ENCODE measurements at regions not wholly inside any gene's neighbourhood (a gene's known extent, or its start where the extent isn't known, plus 50 kb on each side); places are given as distances from the start of the nearest gene placed in this dataset.
"Not testable (repeated sequence)": the region's sequence is repeated elsewhere in the genome, so short reads cannot be mapped to it uniquely, and the experiment has no call there.

DNA sequence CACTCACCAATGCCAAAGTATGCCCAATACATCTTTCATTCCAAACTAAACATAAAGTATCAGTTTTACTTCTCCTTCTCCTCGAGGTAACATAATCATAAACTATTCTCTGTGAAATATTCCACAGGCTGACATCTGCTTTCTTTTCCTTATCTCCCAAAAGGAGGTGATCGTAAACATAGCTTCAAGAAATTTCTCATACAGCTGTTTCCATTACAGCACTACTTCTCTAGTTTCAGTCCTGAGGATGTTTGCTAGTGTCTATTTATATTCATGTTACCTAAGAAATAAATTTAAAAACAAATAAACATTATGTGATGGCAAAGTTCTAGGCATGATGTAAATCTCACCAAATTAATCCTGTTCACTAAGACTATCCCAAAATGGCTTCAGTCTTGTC is 90.1 kb upstream of the CPSF6 start:
- no peak for DNase-seq

DNA sequence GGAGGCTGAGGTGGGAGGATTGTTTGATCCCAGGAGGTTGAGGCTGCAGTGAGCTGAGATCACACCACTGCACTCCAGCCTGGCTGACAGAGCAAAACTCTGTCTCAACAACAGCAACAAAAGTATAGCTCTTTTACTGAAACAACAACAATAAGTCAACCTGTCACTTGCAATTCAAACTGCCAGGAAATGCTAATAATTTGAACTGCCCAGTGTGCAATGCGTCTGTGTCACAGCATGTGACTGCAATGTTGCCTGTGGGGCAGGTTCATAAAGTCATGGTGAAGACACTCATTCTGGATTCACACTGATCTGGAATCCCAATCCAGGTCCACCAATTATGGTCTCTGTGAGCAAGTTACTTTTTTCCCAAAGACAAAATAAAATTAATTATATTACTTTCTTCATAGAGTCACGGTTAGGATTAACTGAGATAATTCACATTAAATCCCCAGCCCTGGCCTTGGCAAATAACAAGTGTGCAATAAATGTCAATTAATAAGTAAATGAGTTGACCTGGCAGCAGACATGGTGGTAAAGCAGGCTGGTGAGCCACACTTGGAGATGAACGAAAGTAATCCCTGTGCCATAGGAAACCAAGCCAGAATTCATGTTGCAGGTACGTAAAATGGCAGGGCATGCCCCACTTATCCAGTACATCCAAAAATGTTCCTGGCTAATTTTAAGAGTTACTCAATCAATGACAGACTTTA is 89.1 kb upstream of the CPSF6 start:
- no peak for DNase-seq

- DNase-seq = no peak
Measured at GRCh38 chr12:69150796-69151127, 88.6 kb upstream of the CPSF6 start.

- no peak for DNase-seq
Measured at GRCh38 chr12:69151254-69151764, 88.1 kb upstream of the CPSF6 start.

GRCh38 chr12:69154585-69155363 is 84.6 kb upstream of the CPSF6 start:
- peak; percentile 90 for DNase-seq

DNA sequence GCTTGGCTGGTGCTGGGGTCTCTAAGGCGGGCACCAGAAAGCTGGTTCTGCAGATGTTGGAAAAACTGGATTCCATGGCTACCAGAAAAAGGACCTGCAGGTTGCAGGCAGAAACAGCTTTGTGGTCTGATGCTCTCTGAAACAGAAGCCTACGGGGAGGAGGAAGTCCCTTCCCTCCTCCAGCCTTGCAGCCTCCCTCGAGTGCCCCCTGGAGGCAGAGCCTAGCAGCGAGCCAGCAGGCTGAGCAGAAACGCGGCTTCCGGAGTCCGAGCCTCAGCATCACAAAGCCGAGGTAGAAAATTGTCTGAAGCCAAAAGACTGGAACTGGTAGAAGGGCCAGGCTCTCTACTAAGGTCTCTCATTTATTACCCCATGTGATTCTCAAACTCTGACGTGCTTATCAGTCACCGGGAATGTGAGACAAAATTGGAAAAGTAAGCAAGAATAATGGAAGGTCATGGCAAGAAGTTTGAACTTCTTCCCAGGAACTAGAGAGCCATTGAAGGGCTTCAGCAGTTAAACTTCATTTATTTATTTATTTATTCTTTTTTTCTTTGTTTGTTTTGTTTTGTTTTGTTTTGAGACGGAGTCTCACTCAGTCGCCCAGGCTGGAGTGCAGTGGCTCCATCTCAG is 82.2 kb upstream of the CPSF6 start:
- peak; percentile 96 for DNase-seq

DNA sequence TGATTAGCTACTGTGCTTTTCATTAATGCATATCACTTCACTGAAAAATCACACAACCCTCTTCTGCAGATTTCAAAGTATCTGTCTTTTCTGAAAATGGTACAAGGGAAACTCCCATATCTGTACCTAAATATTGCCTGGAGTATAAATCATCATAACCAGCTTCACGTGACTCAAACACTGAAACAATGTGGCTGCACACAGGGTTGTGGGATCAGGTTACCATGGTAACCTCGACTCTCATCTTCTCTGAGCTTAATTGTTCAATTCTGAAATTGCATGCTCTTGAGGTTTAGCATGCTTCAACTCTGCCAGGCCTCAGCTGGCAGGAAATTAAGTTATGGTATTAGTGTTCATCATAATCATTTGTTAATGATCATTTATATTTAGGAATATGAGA is 77.5 kb upstream of the CPSF6 start:
- DNase-seq = no peak

GRCh38 chr12:69163681-69164362 is 75.5 kb upstream of the CPSF6 start:
- DNase-seq = peak; percentile 17

GRCh38 chr12:69167648-69168165 is 71.7 kb upstream of the CPSF6 start:
- no peak for DNase-seq

- DNase-seq = no peak
Measured at GRCh38 chr12:69168363-69168762, 71.0 kb upstream of the CPSF6 start.

DNA sequence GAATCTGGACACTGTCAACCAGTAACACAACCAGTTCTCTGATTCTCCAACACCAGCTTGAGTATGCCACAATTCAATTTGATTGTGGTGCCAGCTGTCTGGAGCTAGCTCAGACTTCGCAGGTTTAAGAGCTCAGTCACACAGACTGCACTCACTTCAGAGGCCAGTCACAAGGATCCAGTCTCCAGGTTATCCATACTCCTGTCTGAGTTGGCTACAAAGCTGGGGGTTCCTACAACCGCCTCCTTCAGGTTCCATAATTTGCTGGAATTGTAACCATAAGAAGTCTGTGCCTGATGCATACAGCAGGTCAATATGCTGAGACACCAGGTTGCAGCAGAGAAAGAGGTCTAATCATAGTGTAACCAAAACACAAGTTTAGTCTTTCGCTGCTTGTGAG is 70.5 kb upstream of the CPSF6 start:
- no peak for DNase-seq

- no peak for DNase-seq
Measured at GRCh38 chr12:69170293-69170692, 69.1 kb upstream of the CPSF6 start.

- DNase-seq = no peak
Measured at GRCh38 chr12:69171881-69172280, 67.5 kb upstream of the CPSF6 start.

GRCh38 chr12:69172491-69172890 is 66.9 kb upstream of the CPSF6 start:
- no peak for DNase-seq

GRCh38 chr12:69173368-69173767 is 66.0 kb upstream of the CPSF6 start:
- DNase-seq = no peak

DNA sequence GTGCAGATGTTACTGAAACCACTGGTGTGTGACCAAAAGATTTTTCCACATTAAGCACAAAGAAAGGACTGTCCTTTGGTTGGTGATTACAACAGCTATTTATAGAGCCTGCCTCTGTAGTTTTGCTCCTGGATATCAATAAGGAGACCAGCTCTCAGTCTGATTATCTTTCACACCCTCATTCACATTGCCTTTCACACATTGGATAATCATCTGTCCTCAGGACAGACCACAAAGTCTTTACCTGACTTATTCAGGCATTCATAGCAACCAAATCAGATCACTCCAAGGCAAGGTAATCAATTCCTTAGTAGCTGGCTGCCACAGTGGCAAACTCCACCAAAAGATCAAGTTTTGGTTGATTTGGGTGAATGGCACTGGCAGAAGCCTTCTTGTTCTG is 59.6 kb upstream of the CPSF6 start:
- DNase-seq = peak; percentile 60

GRCh38 chr12:69187572-69187971 is 51.8 kb upstream of the CPSF6 start:
- DNase-seq = not testable (repeated sequence)

- DNase-seq = peak; percentile 9
Measured at GRCh38 chr12:69189378-69189978, 49.9 kb upstream of the CPSF6 start.

All from hematopoietic multipotent progenitor cell treated with erythropoietin and hydrocortisone succinate and interleukin-3 and kit ligand, for 4 days (in vitro differentiated cells).